ENCODE measurements at regions not wholly inside any gene's neighbourhood (a gene's known extent, or its start where the extent isn't known, plus 50 kb on each side); places are given as distances from the start of the nearest gene placed in this dataset.

DNA sequence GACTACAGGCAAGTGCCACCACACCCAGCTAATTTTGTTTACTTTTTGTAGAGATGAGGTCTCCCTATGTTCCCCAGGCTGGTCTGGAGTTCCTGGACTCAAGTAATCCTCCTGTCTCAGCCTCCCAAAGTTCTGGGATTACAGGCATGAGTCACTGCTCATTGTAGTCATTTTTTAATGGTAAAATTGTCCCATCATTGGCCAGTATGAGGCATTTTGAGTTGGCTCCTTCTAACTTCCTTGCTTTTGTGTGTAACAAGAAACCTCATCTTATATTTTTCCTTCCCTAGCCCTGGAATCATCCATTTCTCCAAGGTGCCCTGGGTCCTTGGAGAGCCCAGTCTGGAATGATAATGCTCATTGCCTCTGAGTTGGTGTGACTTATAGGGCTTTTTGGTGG lies 148.5 kb downstream of the INHBB start:
- no peak overlapping the region for H3K4me3 ChIP-seq (ENCODE audit: low read depth, low read length)
- no peaks in the 10 kb centered on the region for H3K36me3 ChIP-seq (ENCODE audit: control insufficient read depth in 2 of 2, insufficient read depth in 1 of 2, low read length in 2 of 2)
- CTCF ChIA-PET, result no interaction called here
- TF ChIP-seq ZNF837 (tag by site-specific recombination; IDR thresholded peaks at IDR 0.05) (no peak), ZFHX2 (tag by site-specific recombination; conservative IDR thresholded peaks at IDR 0.05) (no peak), ZNF169 (tag by site-specific recombination; IDR thresholded peaks at IDR 0.05) (no peak), ZNF549 (tag by site-specific recombination; IDR thresholded peaks at IDR 0.05) (no peak), ZNF610 (tag by site-specific recombination; IDR thresholded peaks at IDR 0.05; ENCODE audit: borderline replicate concordance) (no peak), ZNF266 (tag by site-specific recombination; IDR thresholded peaks at IDR 0.05; ENCODE audit: low read depth) (no peak), ZNF623 (tag by site-specific recombination; IDR thresholded peaks at IDR 0.05) (no peak), ZNF501 (tag by site-specific recombination; IDR thresholded peaks at IDR 0.05) (no peak)
- TF ChIP-seq, protein P1, sequence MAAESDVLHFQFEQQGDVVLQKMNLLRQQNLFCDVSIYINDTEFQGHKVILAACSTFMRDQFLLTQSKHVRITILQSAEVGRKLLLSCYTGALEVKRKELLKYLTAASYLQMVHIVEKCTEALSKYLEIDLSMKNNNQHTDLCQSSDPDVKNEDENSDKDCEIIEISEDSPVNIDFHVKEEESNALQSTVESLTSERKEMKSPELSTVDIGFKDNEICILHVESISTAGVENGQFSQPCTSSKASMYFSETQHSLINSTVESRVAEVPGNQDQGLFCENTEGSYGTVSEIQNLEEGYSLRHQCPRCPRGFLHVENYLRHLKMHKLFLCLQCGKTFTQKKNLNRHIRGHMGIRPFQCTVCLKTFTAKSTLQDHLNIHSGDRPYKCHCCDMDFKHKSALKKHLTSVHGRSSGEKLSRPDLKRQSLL (tag by site-specific recombination; IDR thresholded peaks at IDR 0.05), result no peak
- TF ChIP-seq, protein P2, sequence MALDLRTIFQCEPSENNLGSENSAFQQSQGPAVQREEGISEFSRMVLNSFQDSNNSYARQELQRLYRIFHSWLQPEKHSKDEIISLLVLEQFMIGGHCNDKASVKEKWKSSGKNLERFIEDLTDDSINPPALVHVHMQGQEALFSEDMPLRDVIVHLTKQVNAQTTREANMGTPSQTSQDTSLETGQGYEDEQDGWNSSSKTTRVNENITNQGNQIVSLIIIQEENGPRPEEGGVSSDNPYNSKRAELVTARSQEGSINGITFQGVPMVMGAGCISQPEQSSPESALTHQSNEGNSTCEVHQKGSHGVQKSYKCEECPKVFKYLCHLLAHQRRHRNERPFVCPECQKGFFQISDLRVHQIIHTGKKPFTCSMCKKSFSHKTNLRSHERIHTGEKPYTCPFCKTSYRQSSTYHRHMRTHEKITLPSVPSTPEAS (tag by site-specific recombination; IDR thresholded peaks at IDR 0.05), result no peak
- no peak overlapping the region for H3K27ac ChIP-seq (ENCODE audit: extremely low read depth, low read depth, low read length)
- no peaks in the 10 kb centered on the region for H3K4me1 ChIP-seq (ENCODE audit: control insufficient read depth, insufficient read depth, low read length)
- no peaks in the 10 kb centered on the region for H3K9me3 ChIP-seq (ENCODE audit: control insufficient read depth, insufficient read depth, low read depth, low read length)
- POLR2A ChIA-PET, result no interaction called here

DNA sequence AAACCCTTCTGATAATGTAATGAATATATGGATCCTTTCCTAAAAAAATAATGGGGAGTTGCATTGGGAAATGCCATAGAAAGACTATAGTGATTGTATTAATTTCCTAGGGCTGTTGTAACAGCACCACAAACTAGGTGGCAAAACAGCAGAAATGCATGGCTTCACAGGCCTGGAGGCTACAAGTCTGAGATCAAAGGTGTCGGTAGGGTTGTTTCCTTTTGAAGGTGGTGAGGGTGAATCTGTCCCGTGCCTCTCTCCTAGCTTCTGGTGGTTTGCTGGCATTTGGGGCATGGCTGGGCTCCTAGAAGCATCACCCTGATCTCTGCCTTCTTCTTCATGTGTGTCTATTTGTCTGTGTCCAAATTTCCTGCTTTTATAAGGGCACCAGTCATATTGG lies 149.7 kb downstream of the INHBB start:
- Histone ChIP-seq H3K9me3 (ENCODE audit: control insufficient read depth, insufficient read depth, low read depth, low read length) (no peaks in the 10 kb centered on the region), H3K4me1 (ENCODE audit: control insufficient read depth, insufficient read depth, low read length) (no peaks in the 10 kb centered on the region), H3K4me3 (ENCODE audit: low read depth, low read length) (no peak overlapping the region), H3K36me3 (ENCODE audit: control insufficient read depth in 2 of 2, insufficient read depth in 1 of 2, low read length in 2 of 2) (no peaks in the 10 kb centered on the region), H3K27ac (ENCODE audit: extremely low read depth, low read depth, low read length) (no peak overlapping the region)
- CTCF ChIA-PET, result no interaction called here
- POLR2A ChIA-PET, result no interaction called here
- TF ChIP-seq ZNF23 (tag by site-specific recombination; IDR thresholded peaks at IDR 0.05; ENCODE audit: borderline replicate concordance) (no peak), ZSCAN30 (tag by site-specific recombination; IDR thresholded peaks at IDR 0.05) (no peak), ZXDB (tag by site-specific recombination; IDR thresholded peaks at IDR 0.05) (no peak), ZNF335 (tag by site-specific recombination; conservative IDR thresholded peaks at IDR 0.05) (no peak), AEBP2 (tag by site-specific recombination; IDR thresholded peaks at IDR 0.05; ENCODE audit: borderline replicate concordance) (no peak), YY2 (tag by site-specific recombination; IDR thresholded peaks at IDR 0.05) (no peak), ZSCAN18 (tag by site-specific recombination; IDR thresholded peaks at IDR 0.05) (no peak), ZNF629 (tag by site-specific recombination; IDR thresholded peaks at IDR 0.05) (no peak), PRDM1 (tag by site-specific recombination; IDR thresholded peaks at IDR 0.05) (no peak), ZNF530 (tag by site-specific recombination; IDR thresholded peaks at IDR 0.05; ENCODE audit: low read depth) (no peak), ZNF311 (tag by site-specific recombination; IDR thresholded peaks at IDR 0.05; ENCODE audit: borderline replicate concordance) (no peak)
- TF ChIP-seq, protein P3, sequence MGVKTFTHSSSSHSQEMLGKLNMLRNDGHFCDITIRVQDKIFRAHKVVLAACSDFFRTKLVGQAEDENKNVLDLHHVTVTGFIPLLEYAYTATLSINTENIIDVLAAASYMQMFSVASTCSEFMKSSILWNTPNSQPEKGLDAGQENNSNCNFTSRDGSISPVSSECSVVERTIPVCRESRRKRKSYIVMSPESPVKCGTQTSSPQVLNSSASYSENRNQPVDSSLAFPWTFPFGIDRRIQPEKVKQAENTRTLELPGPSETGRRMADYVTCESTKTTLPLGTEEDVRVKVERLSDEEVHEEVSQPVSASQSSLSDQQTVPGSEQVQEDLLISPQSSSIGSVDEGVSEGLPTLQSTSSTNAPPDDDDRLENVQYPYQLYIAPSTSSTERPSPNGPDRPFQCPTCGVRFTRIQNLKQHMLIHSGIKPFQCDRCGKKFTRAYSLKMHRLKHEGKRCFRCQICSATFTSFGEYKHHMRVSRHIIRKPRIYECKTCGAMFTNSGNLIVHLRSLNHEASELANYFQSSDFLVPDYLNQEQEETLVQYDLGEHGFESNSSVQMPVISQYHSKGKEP (tag by site-specific recombination; IDR thresholded peaks at IDR 0.05), result no peak
- TF ChIP-seq, protein P4, sequence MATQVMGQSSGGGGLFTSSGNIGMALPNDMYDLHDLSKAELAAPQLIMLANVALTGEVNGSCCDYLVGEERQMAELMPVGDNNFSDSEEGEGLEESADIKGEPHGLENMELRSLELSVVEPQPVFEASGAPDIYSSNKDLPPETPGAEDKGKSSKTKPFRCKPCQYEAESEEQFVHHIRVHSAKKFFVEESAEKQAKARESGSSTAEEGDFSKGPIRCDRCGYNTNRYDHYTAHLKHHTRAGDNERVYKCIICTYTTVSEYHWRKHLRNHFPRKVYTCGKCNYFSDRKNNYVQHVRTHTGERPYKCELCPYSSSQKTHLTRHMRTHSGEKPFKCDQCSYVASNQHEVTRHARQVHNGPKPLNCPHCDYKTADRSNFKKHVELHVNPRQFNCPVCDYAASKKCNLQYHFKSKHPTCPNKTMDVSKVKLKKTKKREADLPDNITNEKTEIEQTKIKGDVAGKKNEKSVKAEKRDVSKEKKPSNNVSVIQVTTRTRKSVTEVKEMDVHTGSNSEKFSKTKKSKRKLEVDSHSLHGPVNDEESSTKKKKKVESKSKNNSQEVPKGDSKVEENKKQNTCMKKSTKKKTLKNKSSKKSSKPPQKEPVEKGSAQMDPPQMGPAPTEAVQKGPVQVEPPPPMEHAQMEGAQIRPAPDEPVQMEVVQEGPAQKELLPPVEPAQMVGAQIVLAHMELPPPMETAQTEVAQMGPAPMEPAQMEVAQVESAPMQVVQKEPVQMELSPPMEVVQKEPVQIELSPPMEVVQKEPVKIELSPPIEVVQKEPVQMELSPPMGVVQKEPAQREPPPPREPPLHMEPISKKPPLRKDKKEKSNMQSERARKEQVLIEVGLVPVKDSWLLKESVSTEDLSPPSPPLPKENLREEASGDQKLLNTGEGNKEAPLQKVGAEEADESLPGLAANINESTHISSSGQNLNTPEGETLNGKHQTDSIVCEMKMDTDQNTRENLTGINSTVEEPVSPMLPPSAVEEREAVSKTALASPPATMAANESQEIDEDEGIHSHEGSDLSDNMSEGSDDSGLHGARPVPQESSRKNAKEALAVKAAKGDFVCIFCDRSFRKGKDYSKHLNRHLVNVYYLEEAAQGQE (tag by site-specific recombination; IDR thresholded peaks at IDR 0.05), result no peak
- TF ChIP-seq, protein P5, sequence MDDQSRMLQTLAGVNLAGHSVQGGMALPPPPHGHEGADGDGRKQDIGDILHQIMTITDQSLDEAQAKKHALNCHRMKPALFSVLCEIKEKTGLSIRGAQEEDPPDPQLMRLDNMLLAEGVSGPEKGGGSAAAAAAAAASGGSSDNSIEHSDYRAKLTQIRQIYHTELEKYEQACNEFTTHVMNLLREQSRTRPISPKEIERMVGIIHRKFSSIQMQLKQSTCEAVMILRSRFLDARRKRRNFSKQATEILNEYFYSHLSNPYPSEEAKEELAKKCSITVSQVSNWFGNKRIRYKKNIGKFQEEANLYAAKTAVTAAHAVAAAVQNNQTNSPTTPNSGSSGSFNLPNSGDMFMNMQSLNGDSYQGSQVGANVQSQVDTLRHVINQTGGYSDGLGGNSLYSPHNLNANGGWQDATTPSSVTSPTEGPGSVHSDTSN (CRISPR knock-in tag; IDR thresholded peaks at IDR 0.05), result no peak
